Thoracic aorta (tissue), 2 donors: ENCODE measurements at regions not wholly inside any gene's neighbourhood (a gene's known extent, or its start where the extent isn't known, plus 50 kb on each side); places are given as distances from the start of the nearest gene placed in this dataset.
A peak's percentile ranks its signal among the peaks of the same experiment; 100 is the strongest.

Source experiments
- ATAC-seq: fragments of 150-250 bp; one replicate; pipeline ENCODE4 v1.8.0; 2017; ENCODE audit warnings: low read depth; ENCODE audit not compliant: insufficient number of reproducible peaks, low FRiP score
- DNase-seq: peaks from one replicate; pipeline ENCODE4 v3.0.0-alpha.2; 2020; ENCODE audit warnings: low spot score
- H3K27ac ChIP-seq, 2 donors: fragments of 200-600 bp; sonication (generic); 1 replicate in 1 of 2; 2 replicates in 1 of 2; pipeline ENCODE4 v1.5.1; 2016; ENCODE audit warnings: mild to moderate bottlenecking in 2 of 2, moderate library complexity in 2 of 2
- H3K27me3 ChIP-seq: fragments of 200-600 bp; sonication (generic); replicated peaks from 2 replicates; pipeline ENCODE4 v1.6.0; 2016; ENCODE audit warnings: mild to moderate bottlenecking; ENCODE audit not compliant: insufficient read depth
- H3K36me3 ChIP-seq: fragments of 200-600 bp; sonication (generic); one replicate; pipeline ENCODE4 v1.5.1; 2016
- H3K4me1 ChIP-seq, 2 donors: fragments of 200-600 bp; sonication (generic); 1 replicate in 1 of 2; 2 replicates in 1 of 2; pipeline versions ENCODE4 v1.5.1 to v1.6.0; 2016; ENCODE audit warnings: low read depth in 2 of 2, mild to moderate bottlenecking in 1 of 2; ENCODE audit not compliant: control insufficient read depth in 1 of 2
- H3K4me3 ChIP-seq: fragments of 200-600 bp; sonication (generic); 2 replicates; pipeline ENCODE4 v1.5.1; 2016; ENCODE audit warnings: mild to moderate bottlenecking
- H3K9me3 ChIP-seq: fragments of 200-600 bp; sonication (generic); 2 replicates; pipeline ENCODE4 v1.5.1; 2016
- CTCF ChIP-seq: fragments of 200-600 bp; sonication (generic); IDR thresholded peaks from one replicate; pipeline ENCODE4 v1.5.1; 2019; ENCODE audit warnings: antibody characterized with exemption

GRCh38 chr17:73902416-73903181, 258.4 kb upstream of the SDK2 start:
- Histone ChIP-seq H3K27me3 (peaks cover 3% of the 10 kb centered on the region), H3K9me3 (no peaks in the 10 kb centered on the region), H3K36me3 (no peaks in the 10 kb centered on the region), H3K4me1 (peaks cover 0 to 13% of the 10 kb centered on the region in 2 donors), H3K4me3 (peak overlapping the region; percentile 65), H3K27ac (no peak overlapping the region)
- ATAC-seq: no peak
- DNase-seq: no peak
- TF ChIP-seq CTCF: no peak

- no peak for TF ChIP-seq CTCF
- no peak overlapping the region for H3K4me3 ChIP-seq
- H3K9me3 ChIP-seq: no peaks in the 10 kb centered on the region
- DNase-seq: no peak
- peaks cover 0 to 5% of the 10 kb centered on the region in 2 donors for H3K4me1 ChIP-seq
- no peak for ATAC-seq
- H3K27me3 ChIP-seq: no peaks in the 10 kb centered on the region
- no peak overlapping the region for H3K27ac ChIP-seq
- no peaks in the 10 kb centered on the region for H3K36me3 ChIP-seq
Observed at GRCh38 chr17:73906896-73907870, 262.9 kb upstream of the SDK2 start.

GRCh38 chr17:73909186-73909585, 264.9 kb upstream of the SDK2 start:
- DNase-seq: no peak
- Histone ChIP-seq H3K27me3 (no peaks in the 10 kb centered on the region), H3K36me3 (no peaks in the 10 kb centered on the region), H3K4me1 (no peaks in the 10 kb centered on the region), H3K4me3 (no peak overlapping the region), H3K9me3 (no peaks in the 10 kb centered on the region), H3K27ac (no peak overlapping the region)
- TF ChIP-seq CTCF: no peak
- ATAC-seq: no peak

DNA sequence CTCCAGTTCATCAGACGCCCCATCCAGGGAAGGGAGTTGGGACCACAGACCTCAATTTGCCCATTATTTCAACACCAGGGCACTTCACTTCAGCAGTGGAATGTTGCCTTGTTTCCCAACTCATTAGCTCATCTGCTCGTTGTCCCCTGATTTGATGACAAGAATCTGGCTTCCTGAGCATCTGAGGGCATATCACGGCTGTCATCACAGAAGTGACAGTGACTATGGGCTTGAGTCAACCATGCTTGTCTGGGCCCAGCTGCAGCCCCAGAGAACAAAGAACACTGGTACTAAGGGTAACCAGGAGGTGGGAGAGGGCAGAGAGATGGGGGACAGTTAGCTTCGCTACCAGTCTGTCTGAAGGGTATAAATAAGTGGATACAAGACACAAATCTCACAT, 266.0 kb upstream of the SDK2 start:
- ATAC-seq (no peak), DNase-seq (no peak)
- H3K4me1 ChIP-seq: no peaks in the 10 kb centered on the region
- H3K27me3 ChIP-seq: no peaks in the 10 kb centered on the region
- no peaks in the 10 kb centered on the region for H3K36me3 ChIP-seq
- no peak overlapping the region for H3K27ac ChIP-seq
- no peak overlapping the region for H3K4me3 ChIP-seq
- TF ChIP-seq CTCF: no peak
- peaks cover 3% of the 10 kb centered on the region for H3K9me3 ChIP-seq

- H3K27ac ChIP-seq: no peak overlapping the region
- H3K4me3 ChIP-seq: no peak overlapping the region
- peaks cover 7% of the 10 kb centered on the region for H3K9me3 ChIP-seq
- H3K36me3 ChIP-seq: no peaks in the 10 kb centered on the region
- TF ChIP-seq CTCF: no peak
- ATAC-seq: no peak
- no peaks in the 10 kb centered on the region for H3K27me3 ChIP-seq
- no peak for DNase-seq
- no peaks in the 10 kb centered on the region for H3K4me1 ChIP-seq
Observed at GRCh38 chr17:73910821-73911515, 266.7 kb upstream of the SDK2 start.
